ENCODE measurements at regions not wholly inside any gene's neighbourhood (a gene's known extent, or its start where the extent isn't known, plus 50 kb on each side); places are given as distances from the start of the nearest gene placed in this dataset.

DNA sequence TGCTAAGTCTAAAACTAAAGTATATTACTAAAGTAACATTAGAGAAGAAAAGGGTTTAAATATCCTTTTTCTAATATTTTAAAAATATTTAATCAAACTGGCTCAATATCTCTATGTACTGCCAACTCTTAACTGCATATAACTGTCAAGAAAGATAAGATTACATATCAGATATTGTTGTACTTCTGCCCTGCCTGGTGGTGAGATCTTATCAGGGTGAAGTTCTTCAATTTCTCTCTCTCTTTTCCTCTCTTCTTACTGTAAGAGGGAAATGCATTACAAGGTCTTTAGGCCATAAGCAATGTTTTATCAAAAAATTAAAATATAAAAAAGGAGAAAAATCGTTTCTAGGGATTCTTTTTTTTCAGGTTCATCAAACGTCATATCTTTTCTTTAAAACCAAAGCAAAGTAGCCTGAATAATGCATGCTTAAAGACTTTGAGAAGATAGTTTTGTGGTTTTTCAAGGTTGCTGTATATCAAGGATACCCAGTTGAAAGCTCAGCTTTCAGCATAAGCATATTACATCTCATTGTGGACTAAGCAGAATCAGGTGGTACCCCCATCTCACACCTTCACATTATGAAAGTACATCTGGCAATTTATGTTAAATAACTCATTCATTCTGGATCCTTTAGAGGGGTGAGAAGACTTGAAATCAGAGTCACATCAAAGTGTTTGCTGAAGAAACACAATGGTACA is 1625.7 kb upstream of the SLC10A2 start:
- Histone ChIP-seq H3K4me1 (ENCODE audit: insufficient read depth, low read length) (no peaks in the 10 kb centered on the region), H3K9ac (ENCODE audit: low read depth, low read length) (no peak overlapping the region), H3K36me3 (ENCODE audit: insufficient read depth, low read length) (no peaks in the 10 kb centered on the region), H3K9me3 (ENCODE audit: control insufficient read depth, insufficient read depth, low read length) (no peaks in the 10 kb centered on the region)

DNA sequence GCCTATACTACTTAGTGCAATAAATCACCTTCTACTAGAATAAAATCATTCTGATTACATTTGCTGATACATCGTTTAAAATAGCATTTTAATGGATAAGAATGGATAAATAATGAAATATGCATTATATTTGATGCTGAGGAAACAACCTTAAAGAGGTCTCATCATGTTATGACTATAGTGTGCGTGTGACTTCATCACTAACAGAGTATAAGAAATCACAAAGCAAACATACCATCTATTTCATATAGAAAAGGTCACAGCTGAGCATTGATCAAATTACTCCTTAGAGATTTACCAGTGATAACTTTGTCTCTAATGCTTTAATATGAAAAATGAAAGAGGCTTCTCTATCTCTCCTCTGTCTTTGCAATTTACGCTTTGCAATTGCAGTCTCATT is 1620.3 kb upstream of the SLC10A2 start:
- no peaks in the 10 kb centered on the region for H3K36me3 ChIP-seq (ENCODE audit: insufficient read depth, low read length)
- H3K9me3 ChIP-seq (ENCODE audit: control insufficient read depth, insufficient read depth, low read length) = no peaks in the 10 kb centered on the region
- H3K4me1 ChIP-seq (ENCODE audit: insufficient read depth, low read length) = no peaks in the 10 kb centered on the region
- H3K9ac ChIP-seq (ENCODE audit: low read depth, low read length) = no peak overlapping the region

DNA sequence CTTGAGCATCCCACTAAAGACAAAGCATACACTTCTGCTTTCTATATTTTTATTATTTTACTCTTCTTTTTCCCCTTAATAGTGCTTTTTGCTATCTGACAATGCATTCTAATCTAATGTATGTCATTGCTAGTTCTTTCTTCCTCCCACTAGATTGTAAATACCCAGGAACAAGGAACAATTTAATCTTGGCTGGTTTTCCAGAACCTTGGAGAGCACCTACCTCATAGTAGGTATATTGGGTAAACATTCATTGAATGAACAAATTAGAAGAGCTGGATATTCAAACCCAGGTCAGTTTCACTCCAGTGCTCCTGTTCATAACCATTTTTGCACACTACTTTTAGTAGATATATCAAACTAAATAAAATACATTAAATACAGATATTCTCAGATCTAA is 1617.6 kb upstream of the SLC10A2 start:
- Histone ChIP-seq H3K9me3 (ENCODE audit: control insufficient read depth, insufficient read depth, low read length) (no peaks in the 10 kb centered on the region), H3K36me3 (ENCODE audit: insufficient read depth, low read length) (no peaks in the 10 kb centered on the region), H3K4me1 (ENCODE audit: insufficient read depth, low read length) (no peaks in the 10 kb centered on the region), H3K9ac (ENCODE audit: low read depth, low read length) (no peak overlapping the region)

DNA sequence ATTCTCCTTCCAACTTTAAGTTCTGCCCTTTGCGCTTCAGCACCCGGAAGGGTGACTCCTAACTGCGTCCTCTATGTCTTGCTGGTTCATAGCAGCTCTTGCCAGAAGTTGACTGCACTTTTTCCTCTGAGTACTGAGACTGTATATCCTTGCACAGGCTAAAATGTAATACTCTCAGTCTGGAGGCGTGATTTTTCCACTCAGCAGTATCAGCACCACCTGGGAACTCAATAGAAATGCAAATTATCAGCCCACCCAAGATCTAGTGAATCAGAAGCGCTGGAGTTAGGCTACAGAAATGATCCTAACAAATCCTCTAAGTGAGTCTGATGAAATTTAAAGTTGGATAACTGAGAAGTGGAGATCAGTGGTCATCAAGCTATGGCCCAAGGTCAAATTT is 1611.9 kb upstream of the SLC10A2 start:
- no peaks in the 10 kb centered on the region for H3K4me1 ChIP-seq (ENCODE audit: insufficient read depth, low read length)
- H3K9me3 ChIP-seq (ENCODE audit: control insufficient read depth, insufficient read depth, low read length) = no peaks in the 10 kb centered on the region
- H3K36me3 ChIP-seq (ENCODE audit: insufficient read depth, low read length) = no peaks in the 10 kb centered on the region
- no peak overlapping the region for H3K9ac ChIP-seq (ENCODE audit: low read depth, low read length)

DNA sequence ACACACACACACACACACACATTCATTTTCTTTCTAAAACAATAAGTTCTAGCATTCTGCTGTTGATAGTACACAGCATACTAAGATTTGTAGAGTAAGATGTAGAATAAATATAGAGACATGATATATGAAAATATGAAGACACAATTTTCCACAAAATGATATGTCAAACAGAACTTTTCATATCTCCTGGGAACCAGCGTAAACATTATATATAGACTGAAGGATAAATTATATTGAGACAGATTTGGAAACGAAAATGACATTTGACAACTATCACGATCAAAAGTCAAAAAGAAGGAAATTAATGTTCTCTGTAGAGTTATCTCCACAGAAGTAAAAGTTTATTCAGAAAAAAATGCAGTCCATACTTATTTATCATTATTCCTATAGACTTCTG is 1605.7 kb upstream of the SLC10A2 start:
- no peaks in the 10 kb centered on the region for H3K4me1 ChIP-seq (ENCODE audit: insufficient read depth, low read length)
- H3K9me3 ChIP-seq (ENCODE audit: control insufficient read depth, insufficient read depth, low read length) = no peaks in the 10 kb centered on the region
- H3K9ac ChIP-seq (ENCODE audit: low read depth, low read length) = no peak overlapping the region
- H3K36me3 ChIP-seq (ENCODE audit: insufficient read depth, low read length) = no peaks in the 10 kb centered on the region

DNA sequence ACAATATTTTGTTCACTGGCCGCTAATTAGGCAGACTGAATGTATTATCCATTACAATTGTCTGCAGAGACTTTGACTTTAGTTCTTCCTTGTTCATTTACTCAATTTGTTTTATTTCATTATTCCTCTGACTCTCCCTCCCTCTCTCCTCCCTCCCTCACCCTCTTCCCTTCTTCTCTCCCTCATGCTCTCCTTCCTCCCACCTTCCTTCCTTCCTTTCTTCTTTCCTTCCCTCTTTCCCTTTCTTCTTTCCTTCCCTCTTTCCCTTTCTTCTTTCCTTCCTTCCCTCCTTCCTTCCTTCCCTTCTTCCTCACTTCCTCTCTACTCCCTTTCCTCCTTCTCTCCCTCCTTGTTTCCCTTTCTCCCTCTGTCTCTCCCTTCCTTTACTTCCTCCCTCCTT is 1591.0 kb upstream of the SLC10A2 start:
- Histone ChIP-seq H3K9me3 (ENCODE audit: control insufficient read depth, insufficient read depth, low read length) (0 out of 2 replicates have a peak, but pooled peaks cover 3% of the 10 kb centered on the region), H3K36me3 (ENCODE audit: insufficient read depth, low read length) (no peaks in the 10 kb centered on the region), H3K9ac (ENCODE audit: low read depth, low read length) (no peak overlapping the region), H3K4me1 (ENCODE audit: insufficient read depth, low read length) (no peaks in the 10 kb centered on the region)

GRCh38 chr13:104650431-104650830 is 1584.2 kb upstream of the SLC10A2 start:
- no peaks in the 10 kb centered on the region for H3K4me1 ChIP-seq (ENCODE audit: insufficient read depth, low read length)
- H3K9ac ChIP-seq (ENCODE audit: low read depth, low read length) = no peak overlapping the region
- no peaks in the 10 kb centered on the region for H3K36me3 ChIP-seq (ENCODE audit: insufficient read depth, low read length)
- H3K9me3 ChIP-seq (ENCODE audit: control insufficient read depth, insufficient read depth, low read length) = 0 out of 2 replicates have a peak, but pooled peaks cover 3% of the 10 kb centered on the region

- no peaks in the 10 kb centered on the region for H3K9me3 ChIP-seq (ENCODE audit: control insufficient read depth, insufficient read depth, low read length)
- no peaks in the 10 kb centered on the region for H3K4me1 ChIP-seq (ENCODE audit: insufficient read depth, low read length)
- H3K36me3 ChIP-seq (ENCODE audit: insufficient read depth, low read length) = no peaks in the 10 kb centered on the region
- no peak overlapping the region for H3K9ac ChIP-seq (ENCODE audit: low read depth, low read length)
Measured at GRCh38 chr13:104648291-104648690, 1582.1 kb upstream of the SLC10A2 start.

DNA sequence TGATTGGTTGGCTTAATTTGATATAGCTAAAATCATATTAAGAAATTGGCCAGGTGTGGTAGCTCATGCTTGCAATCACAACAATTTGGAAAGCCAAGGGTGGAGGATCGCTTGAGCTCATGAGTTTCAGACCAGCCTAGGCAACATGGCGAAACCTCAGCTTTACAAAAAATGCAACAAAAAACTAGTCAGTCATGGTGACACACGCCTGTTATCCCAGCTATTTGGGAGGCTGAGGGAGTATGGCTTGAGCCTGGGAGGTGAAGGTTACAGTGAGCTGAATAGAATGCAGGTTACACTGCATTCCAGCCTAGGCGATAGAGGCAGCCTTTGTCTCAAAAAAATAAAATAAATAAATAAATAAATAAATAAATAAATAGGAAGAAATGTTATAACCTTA is 1579.6 kb upstream of the SLC10A2 start:
- H3K4me1 ChIP-seq (ENCODE audit: insufficient read depth, low read length) = no peaks in the 10 kb centered on the region
- H3K9ac ChIP-seq (ENCODE audit: low read depth, low read length) = no peak overlapping the region
- no peaks in the 10 kb centered on the region for H3K9me3 ChIP-seq (ENCODE audit: control insufficient read depth, insufficient read depth, low read length)
- H3K36me3 ChIP-seq (ENCODE audit: insufficient read depth, low read length) = no peaks in the 10 kb centered on the region

- Histone ChIP-seq H3K9me3 (ENCODE audit: control insufficient read depth, insufficient read depth, low read length) (no peaks in the 10 kb centered on the region), H3K36me3 (ENCODE audit: insufficient read depth, low read length) (no peaks in the 10 kb centered on the region), H3K4me1 (ENCODE audit: insufficient read depth, low read length) (no peaks in the 10 kb centered on the region), H3K9ac (ENCODE audit: low read depth, low read length) (no peak overlapping the region)
Measured at GRCh38 chr13:104641309-104641708, 1575.1 kb upstream of the SLC10A2 start.

- H3K9me3 ChIP-seq (ENCODE audit: control insufficient read depth, insufficient read depth, low read length) = no peaks in the 10 kb centered on the region
Measured at GRCh38 chr13:104635879-104636278, 1569.7 kb upstream of the SLC10A2 start.

DNA sequence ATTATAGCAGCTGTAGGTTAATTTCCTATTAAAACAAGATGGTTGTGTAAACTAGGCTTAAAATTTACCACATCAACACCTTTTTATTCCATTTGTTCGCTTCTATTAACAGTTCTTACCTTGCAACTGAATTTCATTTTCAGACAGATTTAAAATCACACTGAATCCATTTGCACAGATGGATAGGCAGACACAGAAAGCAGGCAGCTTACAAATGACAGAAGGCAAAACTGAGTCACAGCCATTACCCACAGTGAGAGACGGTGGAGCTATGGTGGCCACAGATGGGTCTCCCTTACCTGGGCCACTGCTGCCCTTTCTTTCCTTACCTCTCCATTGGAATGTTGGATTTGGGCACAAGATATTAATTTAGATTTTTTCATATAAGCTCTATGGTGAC is 1567.8 kb upstream of the SLC10A2 start:
- Histone ChIP-seq H3K36me3 (ENCODE audit: insufficient read depth, low read length) (no peaks in the 10 kb centered on the region), H3K9ac (ENCODE audit: low read depth, low read length) (no peak overlapping the region), H3K9me3 (ENCODE audit: control insufficient read depth, insufficient read depth, low read length) (no peaks in the 10 kb centered on the region), H3K4me1 (ENCODE audit: insufficient read depth, low read length) (no peaks in the 10 kb centered on the region; the same call in 1 of the 2 replicates)

More at GRCh38 chr13:104635879-104636278, 1569.7 kb upstream of the SLC10A2 start:
- no peaks in the 10 kb centered on the region; the same call in 1 of the 2 replicates for H3K4me1 ChIP-seq (ENCODE audit: insufficient read depth, low read length)
- H3K36me3 ChIP-seq (ENCODE audit: insufficient read depth, low read length) = no peaks in the 10 kb centered on the region
- no peak overlapping the region for H3K9ac ChIP-seq (ENCODE audit: low read depth, low read length)

GRCh38 chr13:104632736-104633135 is 1566.5 kb upstream of the SLC10A2 start:
- no peaks in the 10 kb centered on the region for H3K9me3 ChIP-seq (ENCODE audit: control insufficient read depth, insufficient read depth, low read length)
- H3K36me3 ChIP-seq (ENCODE audit: insufficient read depth, low read length) = no peaks in the 10 kb centered on the region
- no peaks in the 10 kb centered on the region; the same call in 1 of the 2 replicates for H3K4me1 ChIP-seq (ENCODE audit: insufficient read depth, low read length)
- H3K9ac ChIP-seq (ENCODE audit: low read depth, low read length) = no peak overlapping the region

DNA sequence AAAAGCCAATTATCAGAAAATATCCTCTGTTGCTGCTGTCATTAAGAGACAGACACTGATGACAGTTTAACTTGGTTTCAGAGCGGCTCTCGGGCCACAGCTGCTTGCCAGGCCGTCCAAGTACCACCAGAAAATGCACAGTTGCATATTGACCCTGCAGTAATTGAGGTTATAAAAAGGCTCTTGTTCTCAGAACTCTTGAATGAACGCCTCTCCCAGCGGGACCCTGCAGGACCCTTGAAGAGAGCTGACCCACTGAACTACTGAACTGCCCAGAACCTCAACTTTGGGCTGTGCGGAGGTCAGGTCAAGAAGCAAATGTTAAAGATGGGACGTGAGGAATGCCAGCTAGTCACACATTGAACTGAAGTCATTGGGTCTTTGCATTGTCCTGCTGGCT is 1559.0 kb upstream of the SLC10A2 start:
- H3K4me1 ChIP-seq (ENCODE audit: insufficient read depth, low read length) = no peaks in the 10 kb centered on the region
- no peaks in the 10 kb centered on the region for H3K36me3 ChIP-seq (ENCODE audit: insufficient read depth, low read length)
- H3K9ac ChIP-seq (ENCODE audit: low read depth, low read length) = no peak overlapping the region
- no peaks in the 10 kb centered on the region for H3K9me3 ChIP-seq (ENCODE audit: control insufficient read depth, insufficient read depth, low read length)

- Histone ChIP-seq H3K4me1 (ENCODE audit: insufficient read depth, low read length) (no peaks in the 10 kb centered on the region), H3K9ac (ENCODE audit: low read depth, low read length) (no peak overlapping the region), H3K36me3 (ENCODE audit: insufficient read depth, low read length) (no peaks in the 10 kb centered on the region; the same call in 1 of the 2 replicates), H3K9me3 (ENCODE audit: control insufficient read depth, insufficient read depth, low read length) (peaks cover 2% of the 10 kb centered on the region; the same call in 1 of the 2 replicates)
Measured at GRCh38 chr13:104616990-104617389, 1550.8 kb upstream of the SLC10A2 start.
